Cardiac septum (tissue), 1 donor: ENCODE measurements at regions not wholly inside any gene's neighbourhood (a gene's known extent, or its start where the extent isn't known, plus 50 kb on each side); places are given as distances from the start of the nearest gene placed in this dataset.
"Not testable (repeated sequence)": the region's sequence is repeated elsewhere in the genome, so short reads cannot be mapped to it uniquely, and the experiment has no call there.

Experiments
- DNase-seq: peaks from one replicate; pipeline ENCODE4 v3.0.0-alpha.2; 2020; ENCODE audit warnings: low spot score
- intact Hi-C: fragments of 100-400 bp; cut with DNase I; formaldehyde crosslinking; loops from one replicate; pipeline ENCODE4 v1.14.0; 2022
- donor health status: DM: no; HTN: no; CAD: no.

- peak; percentile 51 for DNase-seq
- intact Hi-C loops: no loop called here
Observed at GRCh38 chr22:48757985-48758561, 1069.6 kb downstream of the BRD1 start.

DNA sequence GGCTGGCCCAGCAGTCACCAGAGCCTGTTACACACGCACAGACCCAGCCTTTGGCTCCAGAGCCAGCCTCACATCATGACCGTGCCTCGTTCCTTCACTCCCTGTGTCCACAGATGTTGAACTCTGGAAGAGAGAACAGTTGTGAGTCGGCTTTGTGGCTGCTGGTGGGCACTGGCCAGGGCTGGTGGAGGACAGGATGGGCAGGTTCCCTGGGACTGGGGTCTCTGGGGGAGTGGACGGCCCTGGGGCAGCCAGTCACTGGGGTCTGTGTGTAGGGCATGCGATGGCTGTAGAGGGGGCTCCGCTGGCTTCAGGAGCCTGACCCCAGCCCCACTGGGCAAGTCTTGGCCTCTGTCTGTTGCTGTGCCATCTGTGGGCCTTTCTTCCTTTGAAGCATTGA lies 1070.1 kb downstream of the BRD1 start:
- intact Hi-C loops: no loop called here
- no peak for DNase-seq

GRCh38 chr22:48757135-48757534 lies 1070.5 kb downstream of the BRD1 start:
- intact Hi-C loops, DNase-seq: not testable (repeated sequence)

DNA sequence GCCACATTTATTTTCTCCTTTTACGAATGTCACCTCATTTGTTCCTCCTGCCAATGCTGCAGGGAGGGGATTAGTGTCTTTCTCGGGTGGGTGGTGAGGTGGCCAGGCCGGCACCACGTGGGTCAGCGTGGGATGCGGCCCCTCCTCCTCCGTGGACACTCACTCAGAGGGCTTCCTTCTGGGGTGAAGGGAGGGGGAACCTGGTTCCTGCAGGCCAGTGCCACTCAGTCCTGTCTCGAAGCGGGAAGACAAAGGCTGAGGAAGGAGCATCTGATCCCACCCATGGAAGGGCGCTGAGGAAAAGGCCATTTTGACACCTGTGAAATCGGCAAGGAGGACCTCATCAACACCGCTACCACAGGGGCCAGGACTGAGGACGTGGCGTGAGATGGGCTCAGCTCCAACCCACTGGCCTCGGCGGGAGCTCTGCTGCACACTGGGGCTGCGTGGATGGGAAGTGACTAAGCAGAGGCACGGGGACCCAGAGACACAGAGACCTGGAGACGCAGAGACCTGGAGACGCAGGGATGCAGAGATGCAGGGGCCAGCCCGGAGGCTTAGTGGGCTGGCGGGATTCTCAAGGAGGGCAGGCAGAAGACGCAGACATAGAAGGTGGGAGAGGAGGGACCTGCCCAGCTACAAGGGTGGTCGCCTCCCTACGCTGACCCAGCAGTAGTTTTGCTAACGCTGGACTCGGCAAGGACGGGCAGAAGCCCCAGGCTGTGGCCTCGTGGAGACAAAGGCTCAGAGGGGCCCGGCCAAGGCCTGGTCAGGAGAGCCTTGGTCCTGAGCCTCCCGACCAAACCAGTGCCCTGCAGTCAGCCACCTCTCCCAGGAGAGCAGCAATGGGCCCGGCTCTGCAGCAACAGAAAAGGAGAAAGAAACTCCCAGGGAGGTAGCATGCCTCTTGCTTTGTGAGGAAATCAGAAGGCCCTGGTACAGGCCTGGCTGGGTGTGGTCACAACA lies 1071.2 kb downstream of the BRD1 start:
- peak; percentile 69 for DNase-seq
- intact Hi-C loops: no loop called here

GRCh38 chr22:48755059-48755949 lies 1072.4 kb downstream of the BRD1 start:
- peak; percentile 72 for DNase-seq
- intact Hi-C loops: no loop called here

GRCh38 chr22:48754611-48755058 lies 1073.0 kb downstream of the BRD1 start:
- peak; percentile 43 for DNase-seq
- intact Hi-C loops: no loop called here

GRCh38 chr22:48753752-48754517 lies 1073.7 kb downstream of the BRD1 start:
- peak; percentile 65 for DNase-seq
- intact Hi-C loops: no loop called here

- intact Hi-C loops: no loop called here
- DNase-seq: peak; percentile 7
Observed at GRCh38 chr22:48753381-48753730, 1074.3 kb downstream of the BRD1 start.

GRCh38 chr22:48752451-48753380 lies 1075.0 kb downstream of the BRD1 start:
- DNase-seq: peak; percentile 73
- intact Hi-C loops: no loop called here

GRCh38 chr22:48751539-48752437 lies 1075.9 kb downstream of the BRD1 start:
- intact Hi-C loops: no loop called here
- DNase-seq: peak; percentile 26

DNA sequence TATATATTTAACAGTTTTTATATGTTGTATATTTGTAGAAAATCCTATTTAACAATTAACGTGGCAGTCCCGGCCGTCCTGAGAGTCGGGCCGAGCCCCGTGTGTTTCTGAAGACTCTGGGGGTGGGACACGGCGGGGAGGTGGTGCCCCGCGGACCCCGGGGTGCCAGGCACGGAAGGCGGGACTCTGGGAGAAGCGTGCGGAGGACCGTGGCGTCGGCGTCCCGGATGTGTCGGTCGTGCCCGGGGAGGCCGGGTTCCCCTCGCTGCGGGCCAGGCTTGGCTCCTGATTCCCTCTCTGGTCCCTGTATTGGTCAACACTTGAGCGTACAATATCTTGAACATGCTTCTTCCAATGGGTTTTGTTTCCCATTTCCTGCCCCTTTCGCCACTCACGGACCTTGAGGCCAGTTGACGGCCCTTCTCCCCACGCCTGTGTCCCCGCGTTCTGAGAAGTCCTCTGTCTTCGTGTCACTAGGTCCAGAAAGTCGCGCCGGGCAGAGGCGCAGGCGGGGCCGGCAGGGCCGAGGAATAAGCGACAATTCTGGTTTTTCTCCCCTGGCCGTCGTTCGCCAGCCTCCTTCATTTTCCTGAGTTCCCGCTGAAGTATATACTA lies 1076.7 kb downstream of the BRD1 start:
- peak; percentile 47 for DNase-seq
- intact Hi-C loops: no loop called here

DNA sequence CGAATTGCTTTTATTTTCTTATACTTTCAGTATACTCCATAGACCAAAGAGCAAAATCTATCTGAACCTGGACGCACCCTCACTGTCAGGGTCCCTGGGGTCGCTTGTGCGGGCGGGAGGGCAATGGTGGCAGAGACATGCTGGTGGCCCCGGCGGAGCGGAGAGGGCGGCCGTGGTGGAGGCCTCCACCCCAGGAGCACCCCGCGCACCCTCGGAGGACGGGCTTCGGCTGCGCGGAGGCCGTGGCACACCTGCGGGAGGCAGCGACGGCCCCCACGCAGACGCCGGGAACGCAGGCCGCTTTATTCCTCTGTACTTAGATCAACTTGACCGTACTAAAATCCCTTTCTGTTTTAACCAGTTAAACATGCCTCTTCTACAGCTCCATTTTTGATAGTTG lies 1077.4 kb downstream of the BRD1 start:
- peak; percentile 39 for DNase-seq
- intact Hi-C loops: no loop called here

DNA sequence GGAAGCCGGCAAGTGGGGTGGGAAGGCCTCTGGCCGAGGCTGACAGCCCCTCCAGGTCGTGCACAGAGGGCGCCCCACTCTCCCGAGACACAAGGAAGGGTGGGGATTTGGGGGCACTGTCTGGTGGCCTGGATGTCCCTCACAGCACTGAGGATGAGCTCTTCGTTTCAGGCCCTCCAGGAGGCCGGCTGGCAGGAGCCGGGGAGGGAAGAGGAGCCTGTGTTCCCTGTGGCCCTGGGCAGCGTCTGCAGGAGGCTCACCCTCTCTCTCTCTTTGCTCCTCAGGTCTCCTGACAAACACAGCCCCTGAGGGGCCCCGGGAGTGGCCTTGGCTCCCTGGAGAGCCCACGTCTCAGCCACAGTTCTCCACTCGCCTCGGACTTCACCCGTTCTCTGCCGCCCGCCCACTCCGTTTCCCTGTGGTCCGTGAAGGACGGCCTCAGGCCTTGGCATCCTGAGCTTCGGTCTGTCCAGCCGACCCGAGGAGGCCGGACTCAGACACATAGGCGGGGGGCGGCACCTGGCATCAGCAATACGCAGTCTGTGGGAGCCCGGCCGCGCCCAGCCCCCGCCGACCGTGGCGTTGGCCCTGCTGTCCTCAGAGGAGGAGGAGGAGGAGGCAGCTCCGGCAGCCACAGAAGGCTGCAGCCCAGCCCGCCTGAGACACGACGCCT lies 1078.0 kb downstream of the BRD1 start:
- DNase-seq: peak; percentile 66
- intact Hi-C loops: no loop called here

DNA sequence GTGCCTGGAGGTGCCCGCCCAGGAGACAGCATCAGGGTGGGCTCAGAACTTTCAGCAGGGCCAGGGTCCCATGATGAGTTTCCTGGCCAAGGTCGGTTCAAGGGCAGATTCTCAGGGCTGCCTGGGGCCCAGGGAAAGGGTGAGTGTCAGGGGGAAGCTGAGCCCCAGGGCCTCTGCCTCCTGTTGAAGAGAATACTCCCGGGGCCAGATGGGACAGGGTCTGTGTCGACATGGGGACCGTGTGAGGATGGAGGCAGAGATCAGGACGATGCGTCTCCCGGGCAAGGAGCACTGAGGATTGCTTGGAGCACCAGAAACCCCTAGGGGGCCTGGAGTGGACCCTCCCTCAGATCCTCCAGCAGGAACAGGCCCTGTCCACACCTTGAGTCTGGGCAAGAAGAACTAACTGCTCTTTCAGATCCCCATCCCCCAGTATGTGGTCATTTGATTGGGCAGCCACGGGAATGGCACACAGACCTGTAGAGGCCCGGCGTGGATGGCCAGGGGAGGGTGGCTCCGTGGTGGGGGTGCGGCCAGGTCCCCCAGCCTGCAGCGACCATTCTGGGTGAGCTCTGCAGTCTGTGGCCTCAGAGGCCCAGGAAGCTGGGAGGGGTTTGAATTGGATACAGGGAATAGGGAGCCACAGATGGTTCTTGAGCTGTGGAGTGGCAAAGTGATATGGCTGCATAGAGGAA lies 1078.7 kb downstream of the BRD1 start:
- DNase-seq: peak; percentile 68
- intact Hi-C loops: no loop called here

DNA sequence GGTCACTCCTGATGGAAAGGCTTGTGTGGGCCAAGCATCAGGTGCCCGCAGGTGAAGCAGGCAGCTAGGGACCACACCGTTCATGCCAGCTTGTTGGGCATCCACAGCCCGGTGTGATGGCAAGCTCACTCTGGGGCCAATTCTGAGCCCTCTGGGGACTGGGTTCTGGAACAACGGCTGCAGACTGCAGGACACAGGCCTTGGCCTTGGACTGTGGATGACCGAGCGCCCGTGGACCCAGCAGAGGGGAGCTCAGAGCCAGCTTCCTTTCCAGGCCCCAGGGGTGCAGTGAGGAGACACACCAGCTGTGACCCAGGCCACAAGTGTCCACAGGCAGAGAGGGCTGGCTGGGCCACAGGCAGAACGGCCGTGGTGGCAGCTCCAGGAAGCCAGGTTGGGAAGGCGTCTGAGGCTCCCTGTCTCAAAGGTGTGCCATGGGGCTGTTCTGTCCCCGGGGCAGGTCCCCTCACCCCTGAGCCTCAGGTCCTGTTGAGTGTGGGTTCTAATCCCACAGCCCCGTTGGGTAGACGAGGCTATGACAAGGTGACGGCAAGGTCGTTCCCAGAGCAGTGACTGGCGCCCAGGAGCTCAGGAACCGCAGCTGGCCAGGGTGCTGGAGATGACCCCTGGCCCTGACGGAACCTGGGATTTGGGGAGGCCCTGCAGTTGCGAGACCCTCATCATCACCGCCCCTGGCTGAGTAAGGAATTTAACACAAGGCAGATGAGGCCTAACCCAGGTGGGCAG lies 1079.4 kb downstream of the BRD1 start:
- DNase-seq: peak; percentile 53
- intact Hi-C loops: no loop called here
